HUES6 (cell line): ENCODE measurements at regions not wholly inside any gene's neighbourhood (a gene's known extent, or its start where the extent isn't known, plus 50 kb on each side); places are given as distances from the start of the nearest gene placed in this dataset.

Source experiments
- H3K27ac ChIP-seq: 2 replicates; pipeline ENCODE4 v1.7.0; 2013; ENCODE audit warnings: low read depth, mild to moderate bottlenecking, low read length, inconsistent platforms
- H3K27me3 ChIP-seq: 2 replicates; pipeline ENCODE4 v1.6.1; 2013; ENCODE audit warnings: low read length; ENCODE audit not compliant: control insufficient read depth, insufficient read depth
- H3K36me3 ChIP-seq: 2 replicates; pipeline ENCODE4 v1.6.1; 2013; ENCODE audit warnings: low read length; ENCODE audit not compliant: control insufficient read depth, insufficient read depth
- H3K4me1 ChIP-seq: 2 replicates; pipeline ENCODE4 v1.6.1; 2013; ENCODE audit warnings: low read length; ENCODE audit not compliant: control insufficient read depth, insufficient read depth
- H3K4me3 ChIP-seq: 2 replicates; pipeline ENCODE4 v1.5.1; 2013; ENCODE audit warnings: low read depth, low read length
- H3K9ac ChIP-seq: one replicate; pipeline ENCODE4 v1.6.1; 2013; ENCODE audit warnings: mild to moderate bottlenecking, low read length
- H3K9me3 ChIP-seq: 2 replicates; pipeline ENCODE4 v1.6.1; 2013; ENCODE audit warnings: low read depth, low read length; ENCODE audit not compliant: control insufficient read depth, insufficient read depth

GRCh38 chr6:138680085-138680484, 93.5 kb upstream of the CCDC28A start:
- Histone ChIP-seq H3K27me3 (no peaks in the 10 kb centered on the region), H3K4me1 (peaks cover 31% of the 10 kb centered on the region), H3K9me3 (no peaks in the 10 kb centered on the region), H3K4me3 (no peak overlapping the region), H3K9ac (no peak overlapping the region), H3K36me3 (no peaks in the 10 kb centered on the region), H3K27ac (no peak overlapping the region)

- Histone ChIP-seq H3K36me3 (no peaks in the 10 kb centered on the region), H3K9ac (no peak overlapping the region), H3K27me3 (no peaks in the 10 kb centered on the region), H3K4me3 (no peak overlapping the region), H3K4me1 (peaks cover 31% of the 10 kb centered on the region), H3K9me3 (no peaks in the 10 kb centered on the region), H3K27ac (no peak overlapping the region)
Observed at GRCh38 chr6:138681627-138682026, 91.9 kb upstream of the CCDC28A start.

- H3K9me3 ChIP-seq, result no peaks in the 10 kb centered on the region
- H3K4me1 ChIP-seq, result peaks cover 22% of the 10 kb centered on the region
- H3K27me3 ChIP-seq, result no peaks in the 10 kb centered on the region
- H3K36me3 ChIP-seq, result no peaks in the 10 kb centered on the region
- H3K27ac ChIP-seq, result no peak overlapping the region
- no peak overlapping the region for H3K4me3 ChIP-seq
- H3K9ac ChIP-seq, result no peak overlapping the region
Observed at GRCh38 chr6:138682704-138683527, 90.7 kb upstream of the CCDC28A start.

GRCh38 chr6:138685257-138685656, 88.3 kb upstream of the CCDC28A start:
- Histone ChIP-seq H3K27ac (no peak overlapping the region), H3K4me1 (peaks cover 17% of the 10 kb centered on the region), H3K9ac (no peak overlapping the region), H3K36me3 (no peaks in the 10 kb centered on the region), H3K4me3 (no peak overlapping the region), H3K27me3 (no peaks in the 10 kb centered on the region), H3K9me3 (no peaks in the 10 kb centered on the region)

- no peaks in the 10 kb centered on the region for H3K36me3 ChIP-seq
- H3K4me1 ChIP-seq, result peaks cover 17% of the 10 kb centered on the region
- no peaks in the 10 kb centered on the region for H3K27me3 ChIP-seq
- no peak overlapping the region for H3K4me3 ChIP-seq
- H3K9me3 ChIP-seq, result no peaks in the 10 kb centered on the region; the same call in 1 of the 2 replicates
- no peak overlapping the region for H3K27ac ChIP-seq
- no peak overlapping the region for H3K9ac ChIP-seq
Observed at GRCh38 chr6:138685781-138686180, 87.8 kb upstream of the CCDC28A start.

GRCh38 chr6:138688580-138688979, 85.0 kb upstream of the CCDC28A start:
- Histone ChIP-seq H3K4me3 (no peak overlapping the region), H3K4me1 (0 out of 2 replicates have a peak, but pooled peaks cover 2% of the 10 kb centered on the region), H3K27me3 (peaks cover 2% of the 10 kb centered on the region), H3K9ac (no peak overlapping the region), H3K9me3 (no peaks in the 10 kb centered on the region; the same call in 1 of the 2 replicates), H3K27ac (no peak overlapping the region), H3K36me3 (no peaks in the 10 kb centered on the region)

GRCh38 chr6:138689849-138690248, 83.7 kb upstream of the CCDC28A start:
- no peaks in the 10 kb centered on the region for H3K36me3 ChIP-seq
- H3K27ac ChIP-seq, result no peak overlapping the region
- H3K27me3 ChIP-seq, result peaks cover 11% of the 10 kb centered on the region
- H3K4me3 ChIP-seq, result no peak overlapping the region
- no peaks in the 10 kb centered on the region; the same call in 1 of the 2 replicates for H3K9me3 ChIP-seq
- no peak overlapping the region for H3K9ac ChIP-seq
- H3K4me1 ChIP-seq, result peaks cover 5% of the 10 kb centered on the region; the same call in 1 of the 2 replicates

GRCh38 chr6:138690975-138691594, 82.5 kb upstream of the CCDC28A start:
- Histone ChIP-seq H3K27me3 (peaks cover 11% of the 10 kb centered on the region), H3K4me3 (peak overlapping the region; percentile 92), H3K9ac (peak overlapping the region; percentile 93), H3K9me3 (no peaks in the 10 kb centered on the region; the same call in 1 of the 2 replicates), H3K4me1 (peaks cover 5% of the 10 kb centered on the region; the same call in 1 of the 2 replicates), H3K27ac (no peak overlapping the region), H3K36me3 (no peaks in the 10 kb centered on the region)

GRCh38 chr6:138691595-138692057, 81.9 kb upstream of the CCDC28A start:
- no peaks in the 10 kb centered on the region; the same call in 1 of the 2 replicates for H3K9me3 ChIP-seq
- peak overlapping the region; percentile 92 for H3K4me3 ChIP-seq
- peak overlapping the region; percentile 93 for H3K9ac ChIP-seq
- H3K36me3 ChIP-seq, result no peaks in the 10 kb centered on the region
- peaks cover 5% of the 10 kb centered on the region; the same call in 1 of the 2 replicates for H3K4me1 ChIP-seq
- H3K27ac ChIP-seq, result no peak overlapping the region; the same call in 1 of the 2 replicates
- H3K27me3 ChIP-seq, result peaks cover 11% of the 10 kb centered on the region

GRCh38 chr6:138692058-138692977, 81.3 kb upstream of the CCDC28A start:
- Histone ChIP-seq H3K9ac (peak overlapping the region; percentile 93), H3K27ac (peak overlapping the region; percentile 71; the same call in 1 of the 2 replicates), H3K4me3 (peak overlapping the region; percentile 92)

More at GRCh38 chr6:138692058-138692977, 81.3 kb upstream of the CCDC28A start:
- no peaks in the 10 kb centered on the region; the same call in 1 of the 2 replicates for H3K9me3 ChIP-seq
- no peaks in the 10 kb centered on the region for H3K36me3 ChIP-seq
- peaks cover 11% of the 10 kb centered on the region for H3K27me3 ChIP-seq
- peaks cover 5% of the 10 kb centered on the region; the same call in 1 of the 2 replicates for H3K4me1 ChIP-seq
